CD4-positive, alpha-beta T cell treated with Interleukin-2 at 100 ng/mL for 4 hours (primary cell): ENCODE measurements at regions not wholly inside any gene's neighbourhood (a gene's known extent, or its start where the extent isn't known, plus 50 kb on each side); places are given as distances from the start of the nearest gene placed in this dataset.
A peak's percentile ranks its signal among the peaks of the same experiment; 100 is the strongest.

Experiments used
- DNase-seq: peaks from one replicate; pipeline ENCODE4 v3.0.0-alpha.2; 2020; ENCODE audit warnings: low spot score

GRCh38 chr1:112318263-112318662 lies 77.8 kb upstream of the CTTNBP2NL start:
- no peak for DNase-seq

DNA sequence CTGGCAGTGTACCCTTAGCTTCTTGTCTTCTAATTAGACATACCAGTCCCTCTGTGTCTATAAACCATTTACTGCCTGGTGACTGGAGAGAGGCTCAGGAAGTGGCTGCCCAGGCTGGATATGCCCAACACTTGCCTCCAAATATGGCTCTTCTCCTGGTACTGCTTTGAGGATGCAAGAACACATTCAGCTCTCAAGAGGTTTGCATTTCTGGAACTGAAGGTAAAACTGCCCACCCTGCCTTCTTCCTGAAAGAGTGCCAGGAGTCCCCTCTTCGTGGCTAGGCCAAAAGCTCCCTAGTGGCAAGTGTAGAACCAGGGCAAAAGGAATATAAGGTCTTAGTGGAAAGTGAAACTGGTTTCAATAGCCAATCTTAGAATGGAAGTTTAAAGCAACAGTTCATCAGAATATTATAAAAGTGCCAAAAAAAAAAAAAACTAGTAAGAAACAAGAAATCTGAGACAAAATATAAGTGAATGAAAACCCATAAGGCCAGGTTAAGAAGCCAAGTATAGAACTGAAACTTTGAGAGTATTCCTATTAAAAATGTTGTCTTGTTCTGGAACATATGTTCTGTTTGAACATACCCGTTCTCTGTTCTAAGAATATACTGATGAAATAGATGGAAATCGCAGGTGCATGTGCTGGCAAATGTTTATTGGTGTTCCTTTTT lies 77.2 kb upstream of the CTTNBP2NL start:
- DNase-seq = no peak

GRCh38 chr1:112319371-112320040 lies 76.5 kb upstream of the CTTNBP2NL start:
- no peak for DNase-seq

DNA sequence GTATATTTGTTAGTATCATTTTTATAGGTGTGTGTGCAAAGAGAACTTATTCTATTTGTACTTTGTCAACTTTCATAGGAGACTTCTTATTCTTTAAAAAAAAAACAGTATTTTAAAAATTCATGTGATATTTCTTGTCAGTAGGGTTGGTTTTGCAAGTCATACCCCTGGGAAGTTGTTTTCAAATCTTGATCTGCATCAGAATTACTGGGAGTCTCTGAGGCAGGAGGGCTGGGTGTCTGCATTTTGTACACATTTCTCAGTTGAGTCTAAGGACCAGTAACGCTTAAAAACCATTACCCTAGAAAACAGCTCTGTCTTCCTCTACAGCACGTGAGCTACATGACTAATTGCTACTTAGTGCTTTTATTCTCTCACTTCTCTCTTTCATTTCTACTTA lies 76.0 kb upstream of the CTTNBP2NL start:
- DNase-seq = no peak

DNA sequence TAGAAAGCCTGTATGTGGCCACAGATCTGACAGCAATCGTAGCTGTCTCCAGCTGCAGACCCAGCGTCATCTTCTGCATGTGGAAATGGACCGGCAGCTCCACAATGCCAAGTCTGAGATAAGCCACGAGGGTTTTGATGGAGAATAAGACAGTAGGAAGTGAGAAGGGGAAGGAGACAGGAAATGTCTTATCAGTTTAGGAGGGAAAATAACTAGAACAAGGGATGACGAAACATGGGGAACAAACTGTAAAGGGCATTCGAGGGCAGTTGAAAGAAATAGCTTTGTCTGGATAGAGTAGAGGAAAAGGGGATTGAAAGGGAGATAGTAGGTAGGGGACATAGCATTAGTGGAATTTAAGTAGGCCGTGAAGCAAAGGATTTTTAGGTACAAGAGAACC lies 74.0 kb upstream of the CTTNBP2NL start:
- DNase-seq = no peak

- no peak for DNase-seq
Measured at GRCh38 chr1:112322983-112323678, 72.9 kb upstream of the CTTNBP2NL start.

GRCh38 chr1:112325504-112325903 lies 70.5 kb upstream of the CTTNBP2NL start:
- DNase-seq = no peak

- no peak for DNase-seq
Measured at GRCh38 chr1:112328600-112328999, 67.4 kb upstream of the CTTNBP2NL start.

DNA sequence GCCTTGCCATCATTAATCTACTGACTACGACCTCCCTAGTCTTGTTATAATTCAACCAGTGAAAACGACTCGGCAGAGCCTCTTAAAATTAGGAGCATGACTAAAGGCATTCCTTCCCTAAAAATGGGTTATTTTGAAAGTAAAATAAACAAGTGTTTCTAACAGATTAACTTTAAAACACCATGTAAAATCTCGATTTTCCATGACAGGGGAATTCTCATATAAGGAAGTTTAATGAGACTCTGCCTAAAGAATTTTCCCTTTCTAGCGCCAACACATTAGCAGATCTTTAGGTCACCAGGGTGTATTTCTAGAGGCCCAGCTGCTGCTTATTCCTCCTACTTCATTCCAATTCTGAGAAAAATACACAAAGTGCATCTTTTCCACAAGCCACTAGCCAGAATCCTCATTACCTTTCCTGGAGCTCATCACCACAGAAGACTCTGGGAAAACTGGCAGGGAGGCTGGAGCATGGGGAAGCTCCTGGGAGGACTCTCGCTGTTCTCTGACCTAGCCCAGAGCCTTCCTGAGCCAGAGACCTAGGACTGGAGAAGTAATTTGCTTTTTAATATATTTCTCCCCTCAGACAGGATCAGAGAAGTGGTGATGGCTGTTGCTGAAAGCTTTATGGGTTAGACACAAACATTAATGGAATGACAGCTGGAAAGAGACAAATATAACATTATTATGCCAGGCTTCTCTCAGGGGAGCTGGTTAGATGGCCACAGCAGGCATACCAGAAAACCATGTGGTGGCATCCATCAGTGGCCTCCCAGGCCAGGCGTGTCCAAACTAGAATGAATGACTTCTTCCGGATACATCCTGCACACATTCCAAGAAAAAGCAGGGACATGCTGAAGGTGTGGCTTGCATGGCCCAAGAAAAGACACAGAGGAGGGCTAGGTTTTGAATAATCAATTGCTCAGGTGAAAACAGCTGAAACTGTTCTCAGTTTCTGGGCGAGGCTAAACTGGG lies 63.6 kb upstream of the CTTNBP2NL start:
- no peak for DNase-seq

DNA sequence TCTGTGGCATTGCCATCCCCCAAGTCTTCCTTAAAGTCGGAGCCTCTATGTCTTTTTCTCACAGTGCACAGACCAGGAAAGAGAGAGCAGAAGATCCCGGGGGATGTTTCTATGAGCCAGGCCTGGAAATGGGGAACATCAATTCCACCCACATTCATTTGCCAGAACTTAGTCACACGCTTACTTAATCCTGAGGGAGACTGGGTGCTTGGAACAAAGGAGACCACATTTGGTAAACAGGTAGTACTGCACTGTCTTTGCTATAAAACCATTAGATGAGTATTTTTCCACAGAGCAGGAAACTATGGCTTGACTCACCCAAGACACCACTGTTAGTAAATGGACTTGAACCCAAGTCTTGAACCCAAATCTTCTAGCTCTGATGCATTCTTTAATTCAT lies 60.7 kb upstream of the CTTNBP2NL start:
- DNase-seq = no peak

- no peak for DNase-seq
Measured at GRCh38 chr1:112337028-112337531, 58.9 kb upstream of the CTTNBP2NL start.

DNA sequence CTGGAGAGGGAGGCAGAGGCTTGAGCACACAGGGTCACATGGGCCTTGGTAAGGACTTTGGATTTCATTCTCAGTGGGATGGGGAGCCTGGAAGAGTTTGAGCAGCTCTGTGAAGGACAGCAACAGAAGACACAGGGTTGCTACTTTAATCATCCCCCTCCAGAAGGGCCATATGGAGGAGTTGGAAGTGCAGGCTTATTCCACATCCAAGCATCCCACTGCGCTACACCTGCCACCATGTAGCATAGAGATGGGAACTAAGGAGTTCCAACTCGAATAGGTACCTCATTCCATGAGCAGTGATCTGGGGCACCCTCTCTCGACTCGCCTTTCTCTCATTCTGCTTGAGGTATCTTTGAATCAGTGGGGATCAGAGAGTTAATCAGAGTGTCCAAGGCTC lies 54.0 kb upstream of the CTTNBP2NL start:
- DNase-seq = no peak

- no peak for DNase-seq
Measured at GRCh38 chr1:112342558-112342957, 53.5 kb upstream of the CTTNBP2NL start.

- DNase-seq = peak; percentile 1
Measured at GRCh38 chr1:112344754-112345423, 51.1 kb upstream of the CTTNBP2NL start.
